NCI-H524 (cell line): ENCODE measurements at regions not wholly inside any gene's neighbourhood (a gene's known extent, or its start where the extent isn't known, plus 50 kb on each side); places are given as distances from the start of the nearest gene placed in this dataset.
"Not testable (repeated sequence)": the region's sequence is repeated elsewhere in the genome, so short reads cannot be mapped to it uniquely, and the experiment has no call there.

Experiments used
- DNase-seq, 2 experiments: peaks; one replicate each; lab custom pipeline; 2025; lab: John Stamatoyannopoulos, UW

DNA sequence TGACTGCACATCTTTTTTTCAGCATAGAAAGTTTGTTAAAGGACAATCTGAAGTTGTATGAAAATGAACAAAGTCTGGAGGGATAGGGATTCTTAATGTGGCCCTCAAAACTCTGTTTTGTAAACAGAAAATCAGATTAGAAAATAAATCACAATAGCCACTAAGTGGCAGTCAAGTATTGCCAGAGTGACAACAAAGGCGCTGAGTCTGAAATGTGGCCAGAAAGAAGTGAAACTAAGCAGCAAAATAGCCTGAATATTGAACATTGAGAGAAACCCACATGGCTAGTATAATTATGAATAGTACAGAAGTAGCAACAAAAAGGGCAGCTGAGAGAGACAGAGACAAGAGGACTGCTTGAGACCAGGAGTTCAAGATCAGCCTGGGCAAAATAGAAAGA lies 81.1 kb upstream of the CT45A1 start:
- peak in 1 of 2 experiments; percentile 53 for DNase-seq

DNA sequence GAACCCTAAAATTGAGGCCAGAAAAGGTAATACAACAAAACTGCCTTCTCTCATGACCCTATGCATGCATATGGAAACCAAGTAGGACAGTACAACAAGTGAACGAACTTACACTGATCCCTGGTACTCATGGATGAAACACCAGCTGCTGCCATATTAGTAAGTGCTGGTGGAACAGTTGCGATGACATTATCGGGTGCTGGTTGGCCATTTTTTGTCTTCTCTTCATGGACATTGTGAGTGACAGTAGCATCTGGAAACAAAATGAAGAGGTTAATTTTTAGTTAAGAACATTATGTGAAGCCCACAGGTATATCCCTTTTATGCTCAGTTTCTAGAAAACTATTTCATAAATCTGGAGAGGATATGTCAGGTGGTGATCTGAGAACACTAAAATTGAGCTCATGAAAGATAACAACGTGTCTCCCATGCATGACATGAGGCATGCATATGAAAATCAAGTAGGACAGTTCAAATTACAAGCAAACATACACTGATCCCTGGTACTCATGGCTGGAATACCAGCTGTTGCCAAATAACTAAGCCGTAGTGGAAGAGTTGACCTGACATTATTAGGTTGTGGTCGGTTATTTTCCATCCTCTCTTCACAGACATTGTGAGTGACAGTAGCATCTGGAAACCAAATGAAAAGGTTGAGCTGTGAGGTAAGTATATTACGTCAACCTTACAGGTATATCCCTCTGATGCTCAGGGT lies 74.2 kb upstream of the CT45A1 start:
- DNase-seq: peak; percentile 70 to 90

GRCh38 chrX:135643916-135644315 lies 69.5 kb upstream of the CT45A1 start:
- DNase-seq: no peak

GRCh38 chrX:135644624-135645023 lies 68.8 kb upstream of the CT45A1 start:
- no peak for DNase-seq

GRCh38 chrX:135649029-135649428 lies 64.4 kb upstream of the CT45A1 start:
- DNase-seq: no peak

- no peak for DNase-seq
These were observed 63.9 kb upstream of the CT45A1 start for GRCh38 chrX:135649561-135649960.

- DNase-seq: no peak
These were observed 61.7 kb upstream of the CT45A1 start for GRCh38 chrX:135651647-135652295.

- no peak for DNase-seq
These were observed 60.8 kb upstream of the CT45A1 start for GRCh38 chrX:135652602-135653001.

DNA sequence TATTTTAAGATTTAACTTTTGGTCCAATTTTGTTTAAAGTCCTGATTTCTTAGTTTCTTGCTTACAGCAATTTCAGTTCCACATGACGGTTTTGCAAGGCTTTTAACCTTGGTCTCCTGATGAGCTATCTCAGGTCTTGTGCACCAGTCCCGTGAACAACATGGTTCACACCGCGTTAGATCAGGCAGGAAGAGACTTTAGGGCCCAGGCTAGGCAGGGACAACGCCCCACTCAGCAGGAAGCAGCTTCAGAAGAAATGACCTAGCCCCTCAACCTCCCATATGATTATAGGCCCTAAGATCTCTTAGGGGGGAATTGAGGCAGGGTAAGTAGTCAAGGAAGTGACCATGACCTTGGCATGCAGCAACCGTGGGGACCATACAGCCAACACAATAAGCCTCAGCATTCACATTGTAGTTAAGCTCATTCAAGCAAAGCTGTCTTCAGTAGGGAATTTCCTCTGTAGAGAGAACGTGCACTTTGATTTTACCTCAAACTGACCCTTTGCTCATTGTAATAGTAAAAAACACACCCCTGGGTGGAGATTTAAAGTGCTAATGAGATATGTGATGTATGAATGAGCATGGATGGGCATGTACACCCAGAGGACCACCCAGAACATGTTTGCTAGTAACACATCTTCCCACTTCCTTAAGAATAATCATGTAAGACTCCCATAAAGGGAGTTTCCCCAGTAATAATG lies 55.3 kb upstream of the CT45A1 start:
- not testable (repeated sequence) for DNase-seq
